Smooth muscle cell (in vitro differentiated cells): ENCODE measurements at regions not wholly inside any gene's neighbourhood (a gene's known extent, or its start where the extent isn't known, plus 50 kb on each side); places are given as distances from the start of the nearest gene placed in this dataset.

ENCODE experiments used
- DNase-seq: peaks from one replicate; lab custom pipeline; 2025; ENCODE audit not compliant: unreplicated experiment; lab: John Stamatoyannopoulos, UW
- H2AFZ ChIP-seq: fragments of 200-600 bp; sonication (generic); 2 replicates; pipeline ENCODE4 v1.6.0; 2016; ENCODE audit warnings: antibody characterized with exemption, low read depth, mild to moderate bottlenecking
- H3F3A ChIP-seq: fragments of 200-600 bp; sonication (generic); 2 replicates; pipeline ENCODE4 v1.6.0; 2017; ENCODE audit warnings: antibody characterized with exemption, low read depth
- H3K27ac ChIP-seq: fragments of 200-600 bp; sonication (generic); 2 replicates; pipeline ENCODE4 v1.5.1; 2016; ENCODE audit warnings: low read depth, mild to moderate bottlenecking
- H3K27me3 ChIP-seq: fragments of 200-600 bp; sonication (generic); 2 replicates; pipeline ENCODE4 v1.6.1; 2016; ENCODE audit warnings: low read depth, mild to moderate bottlenecking
- H3K36me3 ChIP-seq: fragments of 200-600 bp; sonication (generic); 2 replicates; pipeline ENCODE4 v1.5.1; 2016; ENCODE audit warnings: low read depth
- H3K4me1 ChIP-seq: fragments of 200-600 bp; sonication (generic); 2 replicates; pipeline ENCODE4 v1.5.1; 2016; ENCODE audit warnings: low read depth
- H3K4me2 ChIP-seq: fragments of 200-600 bp; sonication (generic); 2 replicates; pipeline ENCODE4 v1.6.0; 2016; ENCODE audit warnings: mild to moderate bottlenecking
- H3K4me3 ChIP-seq: fragments of 200-600 bp; sonication (generic); 2 replicates; pipeline ENCODE4 v1.5.1; 2016; ENCODE audit warnings: mild to moderate bottlenecking
- H3K79me2 ChIP-seq: fragments of 200-600 bp; sonication (generic); 2 replicates; pipeline ENCODE4 v1.6.0; 2016; ENCODE audit warnings: low read depth, mild to moderate bottlenecking
- H3K9ac ChIP-seq: fragments of 200-600 bp; sonication (generic); 2 replicates; pipeline ENCODE4 v1.6.0; 2016; ENCODE audit warnings: low read depth
- H3K9me3 ChIP-seq: fragments of 200-600 bp; sonication (generic); replicated peaks from 2 replicates; pipeline ENCODE4 v1.5.1; 2016; ENCODE audit warnings: low read depth
- H4K20me1 ChIP-seq: fragments of 200-600 bp; sonication (generic); 2 replicates; pipeline ENCODE4 v1.6.0; 2016; ENCODE audit warnings: low read depth
- CTCF ChIP-seq: fragments of 200-600 bp; sonication (generic); IDR thresholded peaks from 2 replicates; pipeline ENCODE4 v1.5.1; 2017; ENCODE audit warnings: borderline replicate concordance, mild to moderate bottlenecking, antibody characterized with exemption; ENCODE audit not compliant: insufficient read depth, poor library complexity, severe bottlenecking
- WGBS: methylation state at CpG from one replicate; pipeline ENCODE4 v1.1.7; 2016; ENCODE audit warnings: low lambda C conversion rate; 5-methylcytosine and 5-hydroxymethylcytosine counted together

GRCh38 chr6:140183881-140184280 is 809.4 kb upstream of the CITED2 start:
- no peaks in the 10 kb centered on the region for H3F3A ChIP-seq
- H3K9ac ChIP-seq = no peak overlapping the region
- H3K4me3 ChIP-seq = no peak overlapping the region
- no peaks in the 10 kb centered on the region for H3K27me3 ChIP-seq
- DNase-seq = no peak
- no peak overlapping the region for H2AFZ ChIP-seq
- no peak overlapping the region for H3K27ac ChIP-seq
- H4K20me1 ChIP-seq = no peaks in the 10 kb centered on the region
- H3K79me2 ChIP-seq = no peaks in the 10 kb centered on the region
- no peaks in the 10 kb centered on the region for H3K9me3 ChIP-seq
- no peaks in the 10 kb centered on the region for H3K36me3 ChIP-seq
- no peak for TF ChIP-seq CTCF
- no peaks in the 10 kb centered on the region for H3K4me1 ChIP-seq
- no peak overlapping the region for H3K4me2 ChIP-seq

DNA sequence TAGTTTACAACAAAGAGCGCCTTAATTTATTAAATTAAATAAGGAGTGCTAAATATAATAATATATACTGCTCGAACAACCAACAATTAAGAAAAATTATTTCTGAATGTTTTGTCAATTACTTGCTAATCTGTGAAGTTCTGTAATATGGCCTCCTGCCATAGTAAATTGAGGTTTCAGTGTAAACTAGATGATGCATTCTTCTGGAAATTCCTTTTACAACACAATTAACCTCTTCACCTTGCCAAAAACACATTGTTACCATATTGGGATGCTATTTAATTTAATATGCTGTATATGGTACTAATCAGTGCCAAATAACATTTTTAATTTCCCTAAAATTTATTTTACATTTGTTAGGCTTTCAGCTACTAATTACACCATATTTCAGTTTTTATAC is 808.4 kb upstream of the CITED2 start:
- no peak for TF ChIP-seq CTCF
- H3K27ac ChIP-seq = no peak overlapping the region

DNA sequence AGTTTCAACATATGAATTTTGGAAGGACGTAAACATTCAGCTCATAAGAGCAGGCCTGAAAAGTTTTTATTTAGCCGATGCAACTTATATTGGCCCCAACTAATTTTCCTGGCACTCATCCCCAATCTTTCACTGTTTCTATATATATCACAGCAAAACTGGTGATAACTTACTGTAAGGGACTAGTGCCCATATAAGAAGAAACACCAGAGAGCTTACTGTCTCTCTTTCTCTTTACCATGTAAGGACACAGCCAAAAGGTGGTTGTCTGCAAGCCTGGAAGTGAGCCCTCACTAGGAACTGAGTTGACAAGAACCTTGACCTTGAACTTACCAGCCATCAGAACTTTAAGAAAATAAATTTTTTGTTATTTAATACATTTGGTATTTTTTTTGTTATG is 807.4 kb upstream of the CITED2 start:
- no peak for TF ChIP-seq CTCF
- Histone ChIP-seq H3K36me3 (no peaks in the 10 kb centered on the region), H3K79me2 (no peaks in the 10 kb centered on the region), H2AFZ (no peak overlapping the region), H4K20me1 (no peaks in the 10 kb centered on the region), H3K4me3 (no peak overlapping the region), H3K27ac (no peak overlapping the region), H3K27me3 (no peaks in the 10 kb centered on the region), H3K4me2 (no peak overlapping the region), H3K9me3 (no peaks in the 10 kb centered on the region), H3K9ac (no peak overlapping the region), H3F3A (no peaks in the 10 kb centered on the region), H3K4me1 (no peaks in the 10 kb centered on the region)
- WGBS = 100% methylated on average over 2 of the region's 2 CpGs
- DNase-seq = no peak

More for the DNA sequence above, 808.4 kb upstream of the CITED2 start:
- Histone ChIP-seq H3K36me3 (no peaks in the 10 kb centered on the region), H3K9ac (no peak overlapping the region), H3K4me3 (no peak overlapping the region), H2AFZ (no peak overlapping the region), H3K9me3 (no peaks in the 10 kb centered on the region), H3K4me1 (no peaks in the 10 kb centered on the region), H3K27me3 (no peaks in the 10 kb centered on the region), H3K79me2 (no peaks in the 10 kb centered on the region), H3F3A (no peaks in the 10 kb centered on the region), H3K4me2 (no peak overlapping the region), H4K20me1 (no peaks in the 10 kb centered on the region)
- DNase-seq = no peak
- 96% methylated on average over 2 of the region's 2 CpGs for WGBS

DNA sequence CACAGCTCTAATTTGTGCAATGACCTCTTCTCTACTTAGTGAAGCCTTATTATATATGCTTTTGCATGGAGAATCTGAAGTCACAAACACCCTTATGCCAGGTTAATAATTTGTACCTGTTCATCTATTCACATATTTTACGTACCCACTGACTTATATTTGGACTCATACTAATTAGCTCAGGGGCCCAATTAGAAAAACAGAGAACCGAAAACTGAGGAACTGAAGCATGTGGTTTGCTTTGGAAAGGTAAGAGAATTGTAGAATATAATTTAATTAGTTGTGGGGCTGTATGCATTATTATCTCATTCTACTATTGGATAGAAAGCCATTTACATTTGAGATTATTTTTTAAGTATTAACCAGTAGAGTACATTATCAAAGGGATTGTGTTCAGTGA is 805.9 kb upstream of the CITED2 start:
- WGBS = 98% methylated on average over 2 of the region's 2 CpGs
- no peak overlapping the region for H2AFZ ChIP-seq
- H3K27ac ChIP-seq = no peak overlapping the region
- no peaks in the 10 kb centered on the region for H3K36me3 ChIP-seq
- no peak overlapping the region for H3K4me2 ChIP-seq
- no peaks in the 10 kb centered on the region for H3F3A ChIP-seq
- DNase-seq = no peak
- no peaks in the 10 kb centered on the region for H3K27me3 ChIP-seq
- no peaks in the 10 kb centered on the region for H3K79me2 ChIP-seq
- H4K20me1 ChIP-seq = no peaks in the 10 kb centered on the region
- H3K9me3 ChIP-seq = no peaks in the 10 kb centered on the region
- H3K4me1 ChIP-seq = no peaks in the 10 kb centered on the region
- H3K4me3 ChIP-seq = no peak overlapping the region
- H3K9ac ChIP-seq = no peak overlapping the region
- TF ChIP-seq CTCF = no peak
